ENCODE measurements at regions not wholly inside any gene's neighbourhood (a gene's known extent, or its start where the extent isn't known, plus 50 kb on each side); places are given as distances from the start of the nearest gene placed in this dataset.

DNA sequence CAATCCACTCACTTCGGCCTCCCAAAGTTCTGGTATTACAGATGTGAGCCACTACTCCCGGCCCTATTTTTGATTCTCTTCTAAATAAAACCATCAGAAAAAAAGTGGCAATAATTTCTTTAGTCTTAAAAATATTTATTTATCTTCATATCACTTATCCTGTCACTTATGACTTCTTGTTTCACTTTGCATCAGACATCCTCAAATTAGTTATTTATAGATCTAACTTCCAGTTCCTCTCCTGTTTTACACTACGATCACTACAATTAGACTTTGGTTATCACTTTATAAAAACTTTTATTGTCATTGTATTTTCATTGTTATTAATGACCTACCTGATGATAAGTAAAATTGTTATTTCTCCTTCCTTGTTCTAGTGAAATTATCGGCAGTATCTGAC, 783.4 kb upstream of the BRINP3 start:
- Histone ChIP-seq H3K4me3 (no peak overlapping the region), H3K4me1 (no peaks in the 10 kb centered on the region), H3K9me3 (no peaks in the 10 kb centered on the region), H3K27ac (replicated peaks in 1 of 4) (no peak overlapping the region), H3K36me3 (no peaks in the 10 kb centered on the region), H3K27me3 (no peaks in the 10 kb centered on the region)
- no peak for TF ChIP-seq POLR2AphosphoS5 (IDR thresholded peaks at IDR 0.05)
- no peak for TF ChIP-seq EP300 (IDR thresholded peaks at IDR 0.05)
- 79% methylated on average over 4 of the region's 4 CpGs for WGBS
- DNase-seq (ENCODE audit: extremely low spot score) = no peak
- intact Hi-C loops (cut with DNase I) = no loop called here

DNA sequence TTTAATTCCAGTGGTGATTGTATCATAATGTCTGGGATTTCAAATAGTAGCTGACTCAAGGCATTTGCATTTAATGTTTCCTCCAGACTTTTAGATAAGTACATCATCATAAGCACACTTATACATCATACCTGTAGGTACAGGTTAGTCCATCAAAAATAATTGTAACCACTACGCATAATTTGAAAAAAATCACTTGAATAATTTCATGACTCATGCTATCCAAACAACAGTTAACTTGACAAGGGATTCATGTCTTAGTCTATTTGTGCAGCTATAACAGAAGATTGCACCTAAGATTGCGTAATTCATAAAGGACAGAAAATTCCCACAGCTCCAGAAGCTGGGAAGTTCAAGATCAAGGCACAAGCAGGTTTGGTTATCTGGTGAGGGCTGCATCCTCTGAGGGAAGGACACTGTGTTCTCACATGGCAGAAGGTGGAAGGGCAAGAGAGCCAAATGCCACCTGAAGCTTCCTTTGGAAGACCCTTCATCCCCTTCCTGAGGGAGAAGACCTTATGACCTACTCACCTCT, 801.7 kb upstream of the BRINP3 start:
- Histone ChIP-seq H3K4me1 (no peaks in the 10 kb centered on the region), H3K4me3 (no peak overlapping the region), H3K36me3 (no peaks in the 10 kb centered on the region), H3K9me3 (peaks cover 0 to 8% (median 2%) of the 10 kb centered on the region in 4 donors), H3K27me3 (no peaks in the 10 kb centered on the region), H3K27ac (replicated peaks in 1 of 4) (no peak overlapping the region)
- no peak for DNase-seq (ENCODE audit: extremely low spot score)
- intact Hi-C loops (cut with DNase I) = no loop called here
- 85% methylated on average over 2 of the region's 2 CpGs for WGBS
- TF ChIP-seq POLR2AphosphoS5 (IDR thresholded peaks at IDR 0.05) (no peak), POLR2A (IDR thresholded peaks at IDR 0.05; ENCODE audit: low read depth) (no peak), EP300 (IDR thresholded peaks at IDR 0.05) (no peak)
- TF ChIP-seq, protein P1, sequence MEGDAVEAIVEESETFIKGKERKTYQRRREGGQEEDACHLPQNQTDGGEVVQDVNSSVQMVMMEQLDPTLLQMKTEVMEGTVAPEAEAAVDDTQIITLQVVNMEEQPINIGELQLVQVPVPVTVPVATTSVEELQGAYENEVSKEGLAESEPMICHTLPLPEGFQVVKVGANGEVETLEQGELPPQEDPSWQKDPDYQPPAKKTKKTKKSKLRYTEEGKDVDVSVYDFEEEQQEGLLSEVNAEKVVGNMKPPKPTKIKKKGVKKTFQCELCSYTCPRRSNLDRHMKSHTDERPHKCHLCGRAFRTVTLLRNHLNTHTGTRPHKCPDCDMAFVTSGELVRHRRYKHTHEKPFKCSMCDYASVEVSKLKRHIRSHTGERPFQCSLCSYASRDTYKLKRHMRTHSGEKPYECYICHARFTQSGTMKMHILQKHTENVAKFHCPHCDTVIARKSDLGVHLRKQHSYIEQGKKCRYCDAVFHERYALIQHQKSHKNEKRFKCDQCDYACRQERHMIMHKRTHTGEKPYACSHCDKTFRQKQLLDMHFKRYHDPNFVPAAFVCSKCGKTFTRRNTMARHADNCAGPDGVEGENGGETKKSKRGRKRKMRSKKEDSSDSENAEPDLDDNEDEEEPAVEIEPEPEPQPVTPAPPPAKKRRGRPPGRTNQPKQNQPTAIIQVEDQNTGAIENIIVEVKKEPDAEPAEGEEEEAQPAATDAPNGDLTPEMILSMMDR (IDR thresholded peaks at IDR 0.05) = no peak

DNA sequence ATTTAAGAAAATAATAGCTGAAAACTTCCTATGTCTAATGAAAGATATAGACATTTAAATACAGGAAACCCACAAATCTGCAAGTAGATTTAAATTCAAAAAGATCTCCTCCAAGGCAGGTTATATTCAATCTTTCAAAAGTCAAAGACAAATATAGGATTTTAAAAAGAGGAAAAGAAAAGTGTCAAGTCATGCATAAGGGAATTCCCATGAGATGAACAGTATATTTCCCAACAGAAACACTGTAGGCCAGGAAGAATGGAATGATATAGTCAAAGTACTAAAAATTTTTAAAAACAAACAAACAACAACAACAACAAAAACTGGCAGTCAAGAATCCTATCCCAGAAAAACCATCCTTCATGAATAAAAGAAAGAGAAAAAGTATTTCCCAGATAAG, 806.5 kb upstream of the BRINP3 start:
- DNase-seq (ENCODE audit: extremely low spot score) = no peak
- Histone ChIP-seq H3K9me3 (peaks cover 0 to 8% (median 0%) of the 10 kb centered on the region in 4 donors), H3K4me3 (no peak overlapping the region), H3K36me3 (no peaks in the 10 kb centered on the region), H3K27ac (replicated peaks in 1 of 4) (no peak overlapping the region), H3K27me3 (no peaks in the 10 kb centered on the region), H3K4me1 (no peaks in the 10 kb centered on the region)
- intact Hi-C loops (cut with DNase I) = no loop called here
- TF ChIP-seq, protein P1 (IDR thresholded peaks at IDR 0.05) = no peak
- TF ChIP-seq EP300 (IDR thresholded peaks at IDR 0.05) = no peak
- TF ChIP-seq POLR2AphosphoS5 (IDR thresholded peaks at IDR 0.05) = no peak
- TF ChIP-seq POLR2A (IDR thresholded peaks at IDR 0.05; ENCODE audit: low read depth) = no peak

DNA sequence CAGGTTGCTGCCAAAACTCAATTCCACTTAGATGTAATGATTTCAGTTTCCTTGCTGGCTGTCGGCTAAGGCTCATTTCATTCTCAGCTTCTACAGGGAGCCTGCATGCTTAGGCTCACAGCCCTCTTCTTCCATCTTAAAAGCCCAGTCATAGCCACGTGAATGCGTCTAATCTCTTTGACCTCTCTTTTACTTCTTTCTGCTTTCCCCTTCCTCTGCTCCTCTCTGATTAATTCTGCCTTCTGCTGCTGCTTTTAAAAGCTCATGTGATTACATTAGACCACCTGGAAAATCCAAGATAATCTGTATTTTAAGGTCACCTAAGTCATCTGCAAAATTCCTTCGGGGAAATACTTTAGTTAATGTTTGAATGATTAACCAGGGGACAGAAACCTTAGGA, 812.8 kb upstream of the BRINP3 start:
- TF ChIP-seq, protein P1 (IDR thresholded peaks at IDR 0.05) = no peak
- no peak for TF ChIP-seq POLR2A (IDR thresholded peaks at IDR 0.05; ENCODE audit: low read depth)
- TF ChIP-seq EP300 (IDR thresholded peaks at IDR 0.05) = no peak
- TF ChIP-seq POLR2AphosphoS5 (IDR thresholded peaks at IDR 0.05) = no peak
- 47% methylated on average over 4 of the region's 4 CpGs for WGBS
- intact Hi-C loops (cut with DNase I) = no loop called here
- no peak for DNase-seq (ENCODE audit: extremely low spot score)
- no peaks in the 10 kb centered on the region for H3K9me3 ChIP-seq
- H3K36me3 ChIP-seq = no peaks in the 10 kb centered on the region
- no peak overlapping the region for H3K4me3 ChIP-seq
- H3K27me3 ChIP-seq = no peaks in the 10 kb centered on the region
- H3K27ac ChIP-seq (replicated peaks in 1 of 4) = no peak overlapping the region
- no peaks in the 10 kb centered on the region for H3K4me1 ChIP-seq

DNA sequence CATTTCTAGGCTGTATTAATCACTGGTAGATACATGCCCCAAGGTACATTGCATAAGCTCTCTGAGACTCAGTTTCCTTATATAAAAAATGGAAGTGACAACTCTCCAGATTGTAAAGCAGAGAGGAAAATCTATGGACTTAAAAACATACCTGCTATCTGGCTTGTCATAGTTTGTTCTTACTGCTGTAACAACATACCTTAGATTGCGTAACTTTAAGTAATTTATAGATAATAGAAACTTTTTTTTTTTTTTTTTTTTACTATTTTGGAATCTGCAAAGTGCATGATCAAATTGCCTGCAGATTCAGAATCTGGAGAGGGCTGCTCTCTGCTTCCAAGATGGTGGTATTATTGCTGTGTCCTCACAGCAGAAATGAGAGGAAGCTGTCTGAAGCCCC, 827.7 kb upstream of the BRINP3 start:
- H3K4me3 ChIP-seq = no peak overlapping the region
- TF ChIP-seq, protein P1 (IDR thresholded peaks at IDR 0.05) = no peak
- TF ChIP-seq POLR2AphosphoS5 (IDR thresholded peaks at IDR 0.05) (no peak), EP300 (IDR thresholded peaks at IDR 0.05) (no peak), POLR2A (IDR thresholded peaks at IDR 0.05; ENCODE audit: low read depth) (no peak)
- no peaks in the 10 kb centered on the region for H3K27me3 ChIP-seq
- no peak for DNase-seq (ENCODE audit: extremely low spot score)
- no peaks in the 10 kb centered on the region for H3K4me1 ChIP-seq
- H3K36me3 ChIP-seq = no peaks in the 10 kb centered on the region
- intact Hi-C loops (cut with DNase I) = no loop called here
- peaks cover 0 to 7% (median 0%) of the 10 kb centered on the region in 4 donors for H3K9me3 ChIP-seq
- H3K27ac ChIP-seq (replicated peaks in 1 of 4) = no peak overlapping the region
- 89% methylated on average over 1 of the region's 1 CpG for WGBS
